ENCODE measurements at regions not wholly inside any gene's neighbourhood (a gene's known extent, or its start where the extent isn't known, plus 50 kb on each side); places are given as distances from the start of the nearest gene placed in this dataset.

- no peak for DNase-seq (ENCODE audit: insufficient read length, low spot score)
- TF ChIP-seq, protein P1, sequence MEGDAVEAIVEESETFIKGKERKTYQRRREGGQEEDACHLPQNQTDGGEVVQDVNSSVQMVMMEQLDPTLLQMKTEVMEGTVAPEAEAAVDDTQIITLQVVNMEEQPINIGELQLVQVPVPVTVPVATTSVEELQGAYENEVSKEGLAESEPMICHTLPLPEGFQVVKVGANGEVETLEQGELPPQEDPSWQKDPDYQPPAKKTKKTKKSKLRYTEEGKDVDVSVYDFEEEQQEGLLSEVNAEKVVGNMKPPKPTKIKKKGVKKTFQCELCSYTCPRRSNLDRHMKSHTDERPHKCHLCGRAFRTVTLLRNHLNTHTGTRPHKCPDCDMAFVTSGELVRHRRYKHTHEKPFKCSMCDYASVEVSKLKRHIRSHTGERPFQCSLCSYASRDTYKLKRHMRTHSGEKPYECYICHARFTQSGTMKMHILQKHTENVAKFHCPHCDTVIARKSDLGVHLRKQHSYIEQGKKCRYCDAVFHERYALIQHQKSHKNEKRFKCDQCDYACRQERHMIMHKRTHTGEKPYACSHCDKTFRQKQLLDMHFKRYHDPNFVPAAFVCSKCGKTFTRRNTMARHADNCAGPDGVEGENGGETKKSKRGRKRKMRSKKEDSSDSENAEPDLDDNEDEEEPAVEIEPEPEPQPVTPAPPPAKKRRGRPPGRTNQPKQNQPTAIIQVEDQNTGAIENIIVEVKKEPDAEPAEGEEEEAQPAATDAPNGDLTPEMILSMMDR (IDR thresholded peaks at IDR 0.05; ENCODE audit: insufficient read depth, missing control alignments), result no peak
- FAIRE-seq, result no peak
Observed at GRCh38 chr17:73865831-73866230, 221.6 kb upstream of the SDK2 start.

GRCh38 chr17:73867056-73867455 lies 222.8 kb upstream of the SDK2 start:
- FAIRE-seq, result no peak
- TF ChIP-seq, protein P1 (IDR thresholded peaks at IDR 0.05; ENCODE audit: insufficient read depth, missing control alignments), result no peak

DNA sequence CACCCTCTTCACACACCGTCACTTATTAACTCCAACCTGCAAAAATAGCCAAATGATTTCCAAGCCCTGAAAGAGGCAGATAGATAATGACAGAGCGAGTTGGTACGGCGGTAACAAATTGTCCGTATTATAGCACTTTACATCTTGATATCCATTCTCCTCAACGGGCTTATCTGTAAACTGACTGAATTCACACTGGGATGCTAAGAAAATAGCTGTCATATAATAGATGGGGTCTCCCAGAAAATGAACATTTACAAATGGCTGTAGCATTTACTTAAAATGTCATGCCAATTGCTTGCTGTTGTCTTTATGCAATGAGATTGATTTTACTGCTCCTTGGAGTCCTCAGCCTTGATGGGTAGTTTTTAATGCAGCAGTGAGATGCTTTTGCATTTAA lies 225.8 kb upstream of the SDK2 start:
- TF ChIP-seq, protein P1 (IDR thresholded peaks at IDR 0.05; ENCODE audit: insufficient read depth, missing control alignments), result no peak
- FAIRE-seq (no peak), DNase-seq (ENCODE audit: insufficient read length, low spot score) (no peak)

More at GRCh38 chr17:73867056-73867455, 222.8 kb upstream of the SDK2 start:
- DNase-seq (ENCODE audit: insufficient read length, low spot score), result no peak

- DNase-seq (ENCODE audit: insufficient read length, low spot score) (no peak), FAIRE-seq (no peak)
Observed at GRCh38 chr17:73870473-73870872, 226.2 kb upstream of the SDK2 start.

DNA sequence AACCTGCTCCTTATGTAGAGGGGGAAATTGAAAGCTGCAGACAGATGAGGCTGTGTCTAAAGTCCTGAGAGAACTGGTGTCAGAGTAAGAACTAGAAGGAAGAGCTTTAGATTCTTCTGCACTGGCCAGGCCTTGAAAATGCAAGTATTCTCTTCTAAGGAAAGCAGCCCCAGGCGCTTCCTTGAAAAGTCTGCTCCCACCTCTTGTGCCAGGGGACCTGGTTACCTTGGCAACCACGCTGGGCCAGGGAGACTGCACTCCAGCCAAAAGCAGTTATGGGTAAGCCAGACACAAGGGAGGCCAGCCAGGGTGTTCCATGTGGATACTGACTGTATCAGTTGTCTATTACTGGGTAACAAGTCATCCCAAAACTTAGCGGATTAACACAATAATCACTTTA lies 228.6 kb upstream of the SDK2 start:
- DNase-seq (ENCODE audit: insufficient read length, low spot score), result no peak
- TF ChIP-seq, protein P1 (IDR thresholded peaks at IDR 0.05; ENCODE audit: insufficient read depth, missing control alignments), result no peak
- FAIRE-seq, result no peak

More at GRCh38 chr17:73870473-73870872, 226.2 kb upstream of the SDK2 start:
- TF ChIP-seq, protein P1 (IDR thresholded peaks at IDR 0.05; ENCODE audit: insufficient read depth, missing control alignments), result no peak

GRCh38 chr17:73874008-73874720 lies 229.9 kb upstream of the SDK2 start:
- TF ChIP-seq, protein P1 (IDR thresholded peaks at IDR 0.05; ENCODE audit: insufficient read depth, missing control alignments), result no peak
- FAIRE-seq, result no peak
- no peak for DNase-seq (ENCODE audit: insufficient read length, low spot score)

DNA sequence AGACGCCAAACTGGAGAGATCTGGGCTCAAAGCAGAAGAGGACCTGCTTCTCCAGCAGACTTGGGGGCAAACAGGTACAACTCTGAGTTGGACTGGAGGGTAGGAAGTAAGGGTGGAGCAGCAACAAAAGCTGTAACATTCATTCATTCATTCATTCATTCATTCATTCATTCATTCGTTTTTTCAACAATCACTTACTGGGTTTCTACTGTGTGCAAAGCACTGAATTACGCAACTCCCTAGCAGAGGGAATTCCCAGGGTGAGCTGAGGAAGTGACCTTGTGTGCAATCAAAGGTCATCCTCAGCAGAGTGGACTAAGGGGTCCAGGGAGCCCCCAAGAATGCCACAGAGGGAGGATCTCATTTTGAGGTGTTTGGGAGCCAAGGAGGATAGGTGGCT lies 231.1 kb upstream of the SDK2 start:
- DNase-seq (ENCODE audit: insufficient read length, low spot score) (no peak), FAIRE-seq (no peak)
- TF ChIP-seq, protein P1 (IDR thresholded peaks at IDR 0.05; ENCODE audit: insufficient read depth, missing control alignments), result no peak
